ENCODE measurements at regions not wholly inside any gene's neighbourhood (a gene's known extent, or its start where the extent isn't known, plus 50 kb on each side); places are given as distances from the start of the nearest gene placed in this dataset.

DNA sequence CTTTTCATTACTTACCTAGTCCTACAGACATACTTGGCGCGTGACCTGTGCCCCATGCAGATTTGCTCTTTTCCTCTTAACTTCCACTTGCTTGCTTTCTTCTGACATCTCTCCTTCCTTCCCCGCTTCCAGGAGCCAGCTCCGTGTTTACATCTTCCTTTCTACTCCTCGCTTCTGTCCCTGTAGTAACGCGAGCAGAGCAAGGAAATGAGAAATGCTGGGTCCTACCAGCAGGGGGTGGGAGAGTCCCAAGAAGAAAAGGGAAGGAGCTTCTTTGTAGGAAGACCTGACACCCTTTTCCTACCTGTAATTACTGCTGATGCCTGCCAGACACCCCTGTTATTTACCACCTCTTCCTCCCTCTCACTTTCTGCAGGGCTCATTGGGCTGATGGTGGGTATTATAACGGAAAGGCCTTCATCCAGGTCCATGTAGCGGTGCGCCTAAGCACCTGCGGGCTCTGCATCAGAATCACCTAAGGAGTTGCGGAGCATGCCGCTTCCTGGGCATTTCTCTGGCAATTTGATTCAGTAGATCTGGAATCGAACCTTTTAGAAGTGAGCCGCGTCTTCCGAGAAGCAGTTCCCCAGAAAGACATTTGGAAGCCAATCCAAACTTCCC is 1260.8 kb upstream of the WWC1 start:
- H3K36me3 ChIP-seq (ENCODE audit: control insufficient read depth in 2 of 2, insufficient read depth in 2 of 2, low read length in 1 of 2), result no peaks in the 10 kb centered on the region
- no peaks in the 10 kb centered on the region for H4K20me1 ChIP-seq (ENCODE audit: control insufficient read depth, insufficient read depth)
- no TSS peak for BruUV-seq (replicated peaks)
- intact Hi-C loops (cut with micrococcal nuclease; ENCODE audit: unreplicated experiment), result no loop called here
- H2AFZ ChIP-seq (ENCODE audit: control insufficient read depth, low read depth, low read length), result no peak overlapping the region
- WGBS (ENCODE audit: insufficient coverage, insufficient replicate concordance, low lambda C conversion rate, missing lambda C conversion rate), result 63% methylated on average over 17 of the region's 17 CpGs
- no peak overlapping the region for H3K4me2 ChIP-seq (ENCODE audit: control insufficient read depth, insufficient read depth)
- ChIA-PET CTCF (interaction anchor here (0.6 to 0.8 kb wide), 2 partner anchors 19 to 221 kb away, joined by 3 to 4 read pairs; no protein-coding TSS in a partner anchor), SMC1A (ENCODE audit: uncharacterized antibody, unreplicated experiment) (no interaction called here), POLR2A (no interaction called here), RAD21 (ENCODE audit: unreplicated experiment) (no interaction called here)
- no peak overlapping the region for H3K4me3 ChIP-seq
- in situ Hi-C loops (cut with MboI), result no loop called here
- H3K9ac ChIP-seq (ENCODE audit: control insufficient read depth, insufficient read depth, low read length), result no peak overlapping the region
- no peaks in the 10 kb centered on the region for H3K27me3 ChIP-seq (replicated peaks in 1 of 2; ENCODE audit: control insufficient read depth in 2 of 2, insufficient read depth in 2 of 2, low read length in 1 of 2)
- DNase-seq (ENCODE audit: low read depth, low spot score) (no peak), FAIRE-seq (no peak), ATAC-seq (peak; percentile 38; the same call in 1 of the 3 replicates)
- H3K4me1 ChIP-seq (ENCODE audit: control insufficient read depth, insufficient read depth, low read length), result no peaks in the 10 kb centered on the region
- TF ChIP-seq, protein P1, sequence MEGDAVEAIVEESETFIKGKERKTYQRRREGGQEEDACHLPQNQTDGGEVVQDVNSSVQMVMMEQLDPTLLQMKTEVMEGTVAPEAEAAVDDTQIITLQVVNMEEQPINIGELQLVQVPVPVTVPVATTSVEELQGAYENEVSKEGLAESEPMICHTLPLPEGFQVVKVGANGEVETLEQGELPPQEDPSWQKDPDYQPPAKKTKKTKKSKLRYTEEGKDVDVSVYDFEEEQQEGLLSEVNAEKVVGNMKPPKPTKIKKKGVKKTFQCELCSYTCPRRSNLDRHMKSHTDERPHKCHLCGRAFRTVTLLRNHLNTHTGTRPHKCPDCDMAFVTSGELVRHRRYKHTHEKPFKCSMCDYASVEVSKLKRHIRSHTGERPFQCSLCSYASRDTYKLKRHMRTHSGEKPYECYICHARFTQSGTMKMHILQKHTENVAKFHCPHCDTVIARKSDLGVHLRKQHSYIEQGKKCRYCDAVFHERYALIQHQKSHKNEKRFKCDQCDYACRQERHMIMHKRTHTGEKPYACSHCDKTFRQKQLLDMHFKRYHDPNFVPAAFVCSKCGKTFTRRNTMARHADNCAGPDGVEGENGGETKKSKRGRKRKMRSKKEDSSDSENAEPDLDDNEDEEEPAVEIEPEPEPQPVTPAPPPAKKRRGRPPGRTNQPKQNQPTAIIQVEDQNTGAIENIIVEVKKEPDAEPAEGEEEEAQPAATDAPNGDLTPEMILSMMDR (IDR thresholded peaks at IDR 0.05 in 2 of 3, conservative IDR thresholded peaks at IDR 0.05 in 1 of 3; ENCODE audit: control insufficient read depth in 2 of 3, extremely low read depth in 1 of 3, insufficient read depth in 1 of 3, low read depth in 3 of 3, low read length in 3 of 3), result peak in 2 of 3 experiments; percentile 19 to 20; a peak in 3 of 6 replicates
- no peak for TF ChIP-seq NFXL1 (IDR thresholded peaks at IDR 0.05; ENCODE audit: borderline replicate concordance)
- no peaks in the 10 kb centered on the region for H3K9me3 ChIP-seq (replicated peaks; ENCODE audit: control insufficient read depth, insufficient read depth, low read length)
- no peak overlapping the region for H3K27ac ChIP-seq (ENCODE audit: control insufficient read depth, insufficient read depth)
- no peaks in the 10 kb centered on the region for H3K79me2 ChIP-seq (ENCODE audit: control insufficient read depth, insufficient read depth, low read length)

DNA sequence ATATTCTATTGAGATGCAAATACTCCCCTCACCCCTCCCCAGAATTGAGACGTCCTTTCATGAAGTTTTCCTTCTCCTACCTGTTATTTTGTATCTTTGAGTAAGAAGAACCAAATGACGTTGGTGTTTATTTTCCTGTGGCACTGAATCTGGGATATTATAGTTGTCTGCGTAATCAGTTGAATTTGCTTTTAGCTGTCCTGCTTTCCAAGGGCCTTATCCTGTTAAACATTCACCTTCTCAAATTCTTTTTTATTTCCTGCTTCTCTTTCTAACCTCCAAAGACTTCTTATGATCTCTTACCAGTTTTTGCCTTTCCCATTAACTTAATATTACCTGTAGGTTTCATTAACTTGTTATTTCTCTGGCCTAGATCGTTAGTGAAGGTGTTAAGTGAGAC is 1254.9 kb upstream of the WWC1 start:
- no peak overlapping the region for H3K9ac ChIP-seq (ENCODE audit: control insufficient read depth, insufficient read depth, low read length)
- BruUV-seq (replicated peaks), result no TSS peak
- ChIA-PET RAD21 (ENCODE audit: unreplicated experiment) (no interaction called here), CTCF (interaction anchor here (1.3 kb wide), 1 partner anchor 15 kb away, joined by 3 read pairs; no protein-coding TSS in a partner anchor), SMC1A (ENCODE audit: uncharacterized antibody, unreplicated experiment) (interaction anchor here (1.2 kb wide), 1 partner anchor 14 kb away, joined by 4 read pairs; no protein-coding TSS in a partner anchor), POLR2A (no interaction called here)
- H3K79me2 ChIP-seq (ENCODE audit: control insufficient read depth, insufficient read depth, low read length), result no peaks in the 10 kb centered on the region
- 22% methylated on average over 4 of the region's 4 CpGs for whole genome bisulfite sequencing (ENCODE audit: insufficient coverage, insufficient replicate concordance, low lambda C conversion rate, missing lambda C conversion rate)
- no peak overlapping the region for H3K4me2 ChIP-seq (ENCODE audit: control insufficient read depth, insufficient read depth)
- FAIRE-seq, result no peak
- no peak overlapping the region for H3K27ac ChIP-seq (ENCODE audit: control insufficient read depth, insufficient read depth)
- in situ Hi-C loops (cut with MboI) (no loop called here), intact Hi-C loops (cut with micrococcal nuclease; ENCODE audit: unreplicated experiment) (no loop called here)
- H4K20me1 ChIP-seq (ENCODE audit: control insufficient read depth, insufficient read depth), result no peaks in the 10 kb centered on the region
- H3K36me3 ChIP-seq (ENCODE audit: control insufficient read depth in 2 of 2, insufficient read depth in 2 of 2, low read length in 1 of 2), result no peaks in the 10 kb centered on the region
- no peaks in the 10 kb centered on the region for H3K27me3 ChIP-seq (replicated peaks in 1 of 2; ENCODE audit: control insufficient read depth in 2 of 2, insufficient read depth in 2 of 2, low read length in 1 of 2)
- H3K4me3 ChIP-seq, result no peak overlapping the region
- ATAC-seq, result no peak
- H2AFZ ChIP-seq (ENCODE audit: control insufficient read depth, low read depth, low read length), result no peak overlapping the region
- no peak for DNase-seq (ENCODE audit: low read depth, low spot score)
- H3K4me1 ChIP-seq (ENCODE audit: control insufficient read depth, insufficient read depth, low read length), result no peaks in the 10 kb centered on the region
- no peaks in the 10 kb centered on the region for H3K9me3 ChIP-seq (replicated peaks; ENCODE audit: control insufficient read depth, insufficient read depth, low read length)
- TF ChIP-seq KAT2A (conservative IDR thresholded peaks at IDR 0.05; ENCODE audit: control insufficient read depth, low read depth, low read length), result no peak
- TF ChIP-seq HCFC1 (IDR thresholded peaks at IDR 0.05; ENCODE audit: low read length), result no peak
- TF ChIP-seq, protein P2, sequence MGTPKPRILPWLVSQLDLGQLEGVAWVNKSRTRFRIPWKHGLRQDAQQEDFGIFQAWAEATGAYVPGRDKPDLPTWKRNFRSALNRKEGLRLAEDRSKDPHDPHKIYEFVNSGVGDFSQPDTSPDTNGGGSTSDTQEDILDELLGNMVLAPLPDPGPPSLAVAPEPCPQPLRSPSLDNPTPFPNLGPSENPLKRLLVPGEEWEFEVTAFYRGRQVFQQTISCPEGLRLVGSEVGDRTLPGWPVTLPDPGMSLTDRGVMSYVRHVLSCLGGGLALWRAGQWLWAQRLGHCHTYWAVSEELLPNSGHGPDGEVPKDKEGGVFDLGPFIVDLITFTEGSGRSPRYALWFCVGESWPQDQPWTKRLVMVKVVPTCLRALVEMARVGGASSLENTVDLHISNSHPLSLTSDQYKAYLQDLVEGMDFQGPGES (IDR thresholded peaks at IDR 0.05), result no peak
- TF ChIP-seq FOS (IDR thresholded peaks at IDR 0.05; ENCODE audit: borderline replicate concordance, extremely low read depth, insufficient read length), result no peak
- no peak for TF ChIP-seq ZNF622 (IDR thresholded peaks at IDR 0.05)
- TF ChIP-seq, protein P3, sequence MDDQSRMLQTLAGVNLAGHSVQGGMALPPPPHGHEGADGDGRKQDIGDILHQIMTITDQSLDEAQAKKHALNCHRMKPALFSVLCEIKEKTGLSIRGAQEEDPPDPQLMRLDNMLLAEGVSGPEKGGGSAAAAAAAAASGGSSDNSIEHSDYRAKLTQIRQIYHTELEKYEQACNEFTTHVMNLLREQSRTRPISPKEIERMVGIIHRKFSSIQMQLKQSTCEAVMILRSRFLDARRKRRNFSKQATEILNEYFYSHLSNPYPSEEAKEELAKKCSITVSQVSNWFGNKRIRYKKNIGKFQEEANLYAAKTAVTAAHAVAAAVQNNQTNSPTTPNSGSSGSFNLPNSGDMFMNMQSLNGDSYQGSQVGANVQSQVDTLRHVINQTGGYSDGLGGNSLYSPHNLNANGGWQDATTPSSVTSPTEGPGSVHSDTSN (IDR thresholded peaks at IDR 0.05; ENCODE audit: insufficient replicate concordance, low read depth, low read length), result no peak
- no peak for TF ChIP-seq DPF2 (IDR thresholded peaks at IDR 0.05)
- TF ChIP-seq YY1 (IDR thresholded peaks at IDR 0.05; ENCODE audit: low read depth, low read length), result no peak
- TF ChIP-seq ZNF217 (IDR thresholded peaks at IDR 0.05), result no peak
- no peak for TF ChIP-seq MEF2B (IDR thresholded peaks at IDR 0.05; ENCODE audit: partially characterized antibody, poor library complexity, severe bottlenecking)
- TF ChIP-seq ATF7 (IDR thresholded peaks at IDR 0.05; ENCODE audit: low read depth), result no peak
- TF ChIP-seq EED (IDR thresholded peaks at IDR 0.05; ENCODE audit: low read depth), result no peak

All from GM12878 (cell line).